CD14-positive monocyte (primary cell): ENCODE measurements at regions not wholly inside any gene's neighbourhood (a gene's known extent, or its start where the extent isn't known, plus 50 kb on each side); places are given as distances from the start of the nearest gene placed in this dataset.

Source experiments
- DNase-seq, 3 donors: peaks; one replicate each; pipeline ENCODE4 v3.0.0-alpha.2; 2011 to 2022
- H2AFZ ChIP-seq: 2 replicates; pipeline ENCODE4 v1.6.0; 2012; ENCODE audit warnings: mild to moderate bottlenecking, low read depth, low read length, inconsistent platforms; ENCODE audit not compliant: insufficient read depth, poor library complexity, severe bottlenecking
- H3K27ac ChIP-seq, 2 donors: 1 replicate in 1 of 2; 2 replicates in 1 of 2; pipeline ENCODE4 v1.5.1; 2012 to 2013; ENCODE audit warnings: low read length in 2 of 2, control low read depth in 1 of 2, inconsistent platforms in 1 of 2, low read depth in 1 of 2, mild to moderate bottlenecking in 1 of 2
- H3K27me3 ChIP-seq, 2 donors: one replicate each; pipeline versions ENCODE4 v1.6.0 to v1.6.1; 2011 to 2013; ENCODE audit warnings: low read length in 2 of 2; ENCODE audit not compliant: control insufficient read depth in 2 of 2, insufficient read depth in 2 of 2
- H3K36me3 ChIP-seq, 2 donors: replicated peaks in 1 of 2; 1 replicate in 1 of 2; 2 replicates in 1 of 2; pipeline versions ENCODE4 v1.5.1 to v1.6.1; 2012 to 2013; ENCODE audit warnings: low read length in 2 of 2, control low read depth in 1 of 2, inconsistent platforms in 1 of 2, mild to moderate bottlenecking in 1 of 2; ENCODE audit not compliant: insufficient read depth in 2 of 2, control insufficient read depth in 1 of 2
- H3K4me1 ChIP-seq, 2 donors: 1 replicate in 1 of 2; 2 replicates in 1 of 2; pipeline versions ENCODE4 v1.5.1 to v1.6.1; 2012 to 2013; ENCODE audit warnings: low read length in 2 of 2, control low read depth in 1 of 2, inconsistent platforms in 1 of 2, mild to moderate bottlenecking in 1 of 2, moderate library complexity in 1 of 2; ENCODE audit not compliant: insufficient read depth in 2 of 2, control insufficient read depth in 1 of 2
- H3K4me2 ChIP-seq: replicated peaks from 2 replicates; pipeline ENCODE3; 2012; ENCODE audit warnings: low read length, moderate library complexity, mild to moderate bottlenecking; ENCODE audit not compliant: poor library complexity, severe bottlenecking; ENCODE audit errors: extremely low read depth
- H3K4me3 ChIP-seq, 3 experiments: fragments of 200-600 bp in 1 of 3; sonication (generic) in 1 of 3; replicated peaks in 1 of 3; 1 replicate in 2 of 3; 2 replicates in 1 of 3; pipeline ENCODE4 v1.5.1; 2011 to 2013; ENCODE audit warnings: low read length in 3 of 3, mild to moderate bottlenecking in 3 of 3, control low read depth in 2 of 3, low read depth in 2 of 3, inconsistent platforms in 1 of 3, moderate library complexity in 1 of 3
- H3K79me2 ChIP-seq: 2 replicates; pipeline ENCODE4 v1.6.0; 2012; ENCODE audit warnings: mild to moderate bottlenecking, control low read depth, inconsistent platforms, low read length, moderate library complexity; ENCODE audit not compliant: insufficient read depth
- H3K9ac ChIP-seq: 2 replicates; pipeline ENCODE4 v1.6.0; 2017; ENCODE audit warnings: low read length, mild to moderate bottlenecking; ENCODE audit not compliant: insufficient read depth, poor library complexity, severe bottlenecking
- H3K9me3 ChIP-seq, 2 donors: replicated peaks in 1 of 2; 1 replicate in 1 of 2; 2 replicates in 1 of 2; pipeline versions ENCODE4 v1.5.1 to v1.6.1; 2012 to 2013; ENCODE audit warnings: low read length in 2 of 2, control low read depth in 1 of 2; ENCODE audit not compliant: control insufficient read depth in 1 of 2, insufficient read depth in 1 of 2
- H4K20me1 ChIP-seq: 2 replicates; pipeline ENCODE4 v1.6.0; 2012; ENCODE audit warnings: mild to moderate bottlenecking, low read length, control low read depth, moderate library complexity; ENCODE audit not compliant: insufficient read depth
- H3K27ac Mint-ChIP-seq, 7 donors: one replicate each; pipeline ENCODE4 v1.8.0; 2020; ENCODE audit warnings: mild to moderate bottlenecking in 7 of 7, mixed read lengths in 7 of 7, moderate library complexity in 6 of 7, inconsistent platforms in 2 of 7
- H3K27me3 Mint-ChIP-seq, 3 donors: one replicate each; pipeline ENCODE4 v1.8.0; 2021 to 2022; ENCODE audit warnings: low read depth in 3 of 3, mild to moderate bottlenecking in 3 of 3, mixed read lengths in 3 of 3, moderate library complexity in 3 of 3, inconsistent platforms in 1 of 3
- H3K36me3 Mint-ChIP-seq, 2 donors: one replicate each; pipeline ENCODE4 v1.8.0; 2020; ENCODE audit warnings: mixed read lengths in 2 of 2, inconsistent platforms in 1 of 2, mild to moderate bottlenecking in 1 of 2
- H3K4me1 Mint-ChIP-seq: one replicate; pipeline ENCODE4 v1.8.0; 2020; ENCODE audit warnings: mild to moderate bottlenecking, mixed read lengths
- H3K4me3 Mint-ChIP-seq, 2 donors: one replicate each; pipeline ENCODE4 v1.8.0; 2020; ENCODE audit warnings: mild to moderate bottlenecking in 2 of 2, mixed read lengths in 2 of 2, moderate library complexity in 1 of 2
- H3K9me3 Mint-ChIP-seq, 7 donors: one replicate each; pipeline ENCODE4 v1.8.0; 2020 to 2022; ENCODE audit warnings: mixed read lengths in 7 of 7, mild to moderate bottlenecking in 6 of 7, moderate library complexity in 6 of 7, inconsistent platforms in 2 of 7
- CTCF ChIP-seq: fragments of 200-600 bp; IDR thresholded peaks from one replicate; pipeline ENCODE4 v1.8.0; 2022; ENCODE audit warnings: antibody characterized with exemption, mild to moderate bottlenecking
- WGBS: methylation state at CpG from one replicate; pipeline ENCODE4 v1.1.5; 2013; ENCODE audit warnings: missing lambda C conversion rate; ENCODE audit not compliant: insufficient coverage; 5-methylcytosine and 5-hydroxymethylcytosine counted together
- intact Hi-C, 2 donors: fragments of 100-400 bp; cut with micrococcal nuclease; formaldehyde crosslinking; loops; one replicate each; pipeline versions ENCODE4 v1.15.0 to v1.15.1; 2023

GRCh38 chr5:88583471-88583870, 299.5 kb downstream of the MEF2C start:
- no peak overlapping the region for H3K9ac ChIP-seq
- H3K4me3 ChIP-seq = no peak overlapping the region
- peaks cover 0 to 2% (median 0%) of the 10 kb centered on the region in 3 donors for H3K27me3 Mint-ChIP-seq
- no peak overlapping the region for H3K27ac Mint-ChIP-seq
- H3K4me1 Mint-ChIP-seq = no peaks in the 10 kb centered on the region
- H2AFZ ChIP-seq = no peak overlapping the region
- no peak overlapping the region for H3K27ac ChIP-seq
- TF ChIP-seq CTCF = no peak
- H4K20me1 ChIP-seq = no peaks in the 10 kb centered on the region
- no peaks in the 10 kb centered on the region for H3K27me3 ChIP-seq
- H3K9me3 Mint-ChIP-seq = peaks cover 4 to 18% (median 9%) of the 10 kb centered on the region in 7 donors
- H3K4me1 ChIP-seq = no peaks in the 10 kb centered on the region
- no CpG with 5 or more reads among the region's 1 CpG for WGBS
- H3K4me3 Mint-ChIP-seq = no peak overlapping the region
- no peak for DNase-seq
- no peaks in the 10 kb centered on the region for H3K79me2 ChIP-seq
- H3K9me3 ChIP-seq = peaks cover 9 to 10% of the 10 kb centered on the region in 2 donors
- intact Hi-C loops = no loop called here
- H3K36me3 ChIP-seq = no peaks in the 10 kb centered on the region
- no peaks in the 10 kb centered on the region for H3K36me3 Mint-ChIP-seq
- H3K4me2 ChIP-seq = no peak overlapping the region

- intact Hi-C loops = no loop called here
- no peak overlapping the region for H3K4me3 ChIP-seq
- no peaks in the 10 kb centered on the region for H3K27me3 ChIP-seq
- no peaks in the 10 kb centered on the region for H3K36me3 ChIP-seq
- no peak overlapping the region for H2AFZ ChIP-seq
- Mint-ChIP-seq H3K27ac (no peak overlapping the region), H3K4me3 (no peak overlapping the region), H3K27me3 (peaks cover 0 to 2% (median 0%) of the 10 kb centered on the region in 3 donors), H3K9me3 (peaks cover 0 to 4% (median 0%) of the 10 kb centered on the region in 7 donors), H3K4me1 (no peaks in the 10 kb centered on the region), H3K36me3 (no peaks in the 10 kb centered on the region)
- no peaks in the 10 kb centered on the region for H3K9me3 ChIP-seq
- 80% methylated on average over 1 of the region's 5 CpGs for WGBS
- no peaks in the 10 kb centered on the region for H3K79me2 ChIP-seq
- H3K9ac ChIP-seq = no peak overlapping the region
- H4K20me1 ChIP-seq = no peaks in the 10 kb centered on the region
- TF ChIP-seq CTCF = no peak
- no peak overlapping the region for H3K27ac ChIP-seq
- no peak overlapping the region for H3K4me2 ChIP-seq
- DNase-seq = no peak
- H3K4me1 ChIP-seq = no peaks in the 10 kb centered on the region
These were observed 289.7 kb upstream of the TMEM161B start for GRCh38 chr5:88558366-88558765.
